WTC11 (cell line): ENCODE measurements at regions not wholly inside any gene's neighbourhood (a gene's known extent, or its start where the extent isn't known, plus 50 kb on each side); places are given as distances from the start of the nearest gene placed in this dataset.

Experiments used
- TF ChIP-seq, protein P1 (sequence below): sonication (generic); formaldehyde crosslinking; IDR thresholded peaks from 2 replicates; pipeline ENCODE4 v1.8.1; 2023; ENCODE audit warnings: mild to moderate bottlenecking, missing genetic modification reagents, moderate library complexity
- TF ChIP-seq, protein P2 (sequence below): sonication (generic); formaldehyde crosslinking; IDR thresholded peaks from 2 replicates; pipeline ENCODE4 v1.8.1; 2022; ENCODE audit warnings: missing genetic modification reagents, borderline replicate concordance

DNA sequence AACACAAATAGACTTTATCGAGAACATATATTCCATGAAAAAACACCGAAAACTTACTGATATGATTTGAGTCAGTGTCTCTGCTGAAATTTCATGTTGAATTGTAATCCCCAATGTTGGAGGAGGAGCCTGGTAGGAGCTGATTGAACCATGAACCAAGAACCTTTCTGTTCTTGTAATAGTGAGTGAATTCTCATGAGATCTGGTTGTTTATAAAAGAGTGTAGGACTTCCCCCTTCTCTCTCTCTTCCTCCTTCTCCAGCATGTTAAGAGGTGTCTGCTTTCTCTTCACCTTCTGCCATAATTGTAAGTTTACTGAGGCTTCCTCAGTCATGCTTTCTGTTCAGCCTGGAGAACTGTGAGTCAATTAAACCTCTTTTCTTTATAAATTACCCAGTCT is 1289.3 kb upstream of the CITED2 start:
- TF ChIP-seq, protein P1, sequence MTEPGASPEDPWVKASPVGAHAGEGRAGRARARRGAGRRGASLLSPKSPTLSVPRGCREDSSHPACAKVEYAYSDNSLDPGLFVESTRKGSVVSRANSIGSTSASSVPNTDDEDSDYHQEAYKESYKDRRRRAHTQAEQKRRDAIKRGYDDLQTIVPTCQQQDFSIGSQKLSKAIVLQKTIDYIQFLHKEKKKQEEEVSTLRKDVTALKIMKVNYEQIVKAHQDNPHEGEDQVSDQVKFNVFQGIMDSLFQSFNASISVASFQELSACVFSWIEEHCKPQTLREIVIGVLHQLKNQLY (CRISPR knock-in tag), result no peak
- TF ChIP-seq, protein P2, sequence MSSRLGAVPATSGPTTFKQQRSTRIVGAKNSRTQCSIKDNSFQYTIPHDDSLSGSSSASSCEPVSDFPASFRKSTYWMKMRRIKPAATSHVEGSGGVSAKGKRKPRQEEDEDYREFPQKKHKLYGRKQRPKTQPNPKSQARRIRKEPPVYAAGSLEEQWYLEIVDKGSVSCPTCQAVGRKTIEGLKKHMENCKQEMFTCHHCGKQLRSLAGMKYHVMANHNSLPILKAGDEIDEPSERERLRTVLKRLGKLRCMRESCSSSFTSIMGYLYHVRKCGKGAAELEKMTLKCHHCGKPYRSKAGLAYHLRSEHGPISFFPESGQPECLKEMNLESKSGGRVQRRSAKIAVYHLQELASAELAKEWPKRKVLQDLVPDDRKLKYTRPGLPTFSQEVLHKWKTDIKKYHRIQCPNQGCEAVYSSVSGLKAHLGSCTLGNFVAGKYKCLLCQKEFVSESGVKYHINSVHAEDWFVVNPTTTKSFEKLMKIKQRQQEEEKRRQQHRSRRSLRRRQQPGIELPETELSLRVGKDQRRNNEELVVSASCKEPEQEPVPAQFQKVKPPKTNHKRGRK (CRISPR knock-in tag), result no peak
